Adrenal gland (tissue), 9 donors: ENCODE measurements at regions not wholly inside any gene's neighbourhood (a gene's known extent, or its start where the extent isn't known, plus 50 kb on each side); places are given as distances from the start of the nearest gene placed in this dataset.

ENCODE experiments used
- DNase-seq, 7 donors: peaks; one replicate each; pipeline ENCODE4 v3.0.0-alpha.2; 2019 to 2020
- H3K27ac ChIP-seq, 5 donors: fragments of 200-600 bp; sonication (generic) in 4 of 5; 1 replicate in 3 of 5; 2 replicates in 2 of 5; pipeline versions ENCODE4 v1.5.1 to v1.8.0; 2016 to 2020; ENCODE audit warnings: mild to moderate bottlenecking in 1 of 5
- H3K27me3 ChIP-seq: fragments of 200-600 bp; 2 replicates; pipeline ENCODE4 v1.8.0; 2021
- H3K36me3 ChIP-seq, 2 donors: fragments of 200-600 bp; replicated peaks in 1 of 2; 1 replicate in 1 of 2; 2 replicates in 1 of 2; pipeline versions ENCODE4 v1.5.1 to v1.8.0; 2018 to 2022
- H3K4me1 ChIP-seq, 2 donors: fragments of 200-600 bp; replicated peaks in 1 of 2; 1 replicate in 1 of 2; 2 replicates in 1 of 2; pipeline versions ENCODE4 v1.5.1 to v1.8.0; 2018 to 2021
- H3K4me3 ChIP-seq, 4 donors: fragments of 200-600 bp; sonication (generic) in 3 of 4; one replicate each; pipeline ENCODE4 v1.5.1; 2016 to 2018
- H3K9me3 ChIP-seq, 3 donors: fragments of 200-600 bp; sonication (generic) in 1 of 3; replicated peaks in 1 of 3; 1 replicate in 2 of 3; 2 replicates in 1 of 3; pipeline versions ENCODE4 v1.5.1 to v1.8.0; 2016 to 2021
- POLR2A ChIP-seq, 2 donors: fragments of 450-650 bp; IDR thresholded peaks; one replicate each; pipeline ENCODE4 v1.6.1; 2017; ENCODE audit warnings: antibody characterized with exemption in 2 of 2, mild to moderate bottlenecking in 2 of 2, moderate library complexity in 1 of 2
- WGBS, 4 donors: extraction: QIAGEN DNeasy Blood & Tissue Kit in 2 of 4; methylation state at CpG; one replicate each; pipeline versions ENCODE4 v1.1.5 to v1.1.7; 2013 to 2017; 5-methylcytosine and 5-hydroxymethylcytosine counted together
- intact Hi-C, 2 donors: fragments of 100-400 bp; cut with DNase I; formaldehyde crosslinking; loops; one replicate each; pipeline versions ENCODE4 v1.14.1 to v1.15.0; 2022 to 2023
- small RNA-seq, 2 donors: library from RNA; depleted of rRNA; stranded (forward); fragments of <200 nt; gene quantifications; one replicate each; pipeline ENCODE3, GENCODE V24; 2016
- TF ChIP-seq, protein P1 (sequence below), 6 experiments: fragments of 450-650 bp in 4 of 6; fragments of 200-600 bp in 2 of 6; sonication (generic) in 1 of 6; IDR thresholded peaks; 1 replicate in 5 of 6; 2 replicates in 1 of 6; pipeline versions ENCODE4 v1.5.1 to v1.8.0; 2016 to 2021; ENCODE audit warnings: antibody characterized with exemption in 6 of 6, mild to moderate bottlenecking in 2 of 6, moderate library complexity in 1 of 6
- donor health status: healthy with polysubstance abuse.
- donor health status: Bipolar disorder and iron deficiency.
- donor health status: DM: yes; HTN: yes; CAD: no.
- donor health status: DM: no; HTN: no; CAD: no.
- donor health status: DM: no; HTN: no; CAD: no.

DNA sequence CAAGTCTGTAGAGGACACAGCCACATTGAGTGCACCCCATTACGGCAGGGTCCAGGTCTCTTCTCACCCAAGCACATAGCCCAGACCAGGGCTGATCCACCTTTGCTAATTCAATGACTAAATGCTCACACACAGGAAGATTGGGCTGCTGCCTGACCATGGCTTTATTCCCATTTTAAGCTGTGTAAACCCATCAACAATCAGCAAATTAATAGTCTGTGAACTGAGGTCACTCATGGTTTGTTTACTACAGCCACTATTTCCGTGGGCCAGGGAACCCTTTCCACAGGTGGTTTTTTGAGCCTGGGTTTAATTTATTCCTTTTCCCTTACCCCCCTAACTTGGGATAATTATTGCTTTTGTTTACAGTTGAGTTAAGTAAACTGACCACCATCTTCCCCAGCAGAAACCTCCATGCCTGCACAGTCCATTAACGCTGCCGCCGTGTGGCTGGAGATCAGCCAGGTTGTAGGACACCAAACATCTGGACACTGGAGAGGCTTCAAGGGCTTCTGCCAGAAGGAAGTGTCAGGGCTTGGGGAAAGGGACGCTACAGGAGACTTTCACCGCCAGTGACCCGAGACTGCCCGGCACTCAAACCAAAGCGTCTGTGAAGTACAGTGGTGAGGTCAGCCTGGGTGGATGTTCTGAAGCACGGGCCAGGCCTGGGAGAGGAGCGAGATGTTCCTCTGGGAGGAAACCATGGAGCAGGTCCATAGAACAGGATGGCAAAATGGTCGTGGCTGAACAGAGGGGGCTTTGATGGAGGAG is 282.9 kb downstream of the DYSF start:
- Histone ChIP-seq H3K27me3 (peaks cover 7% of the 10 kb centered on the region), H3K36me3 (no peaks in the 10 kb centered on the region), H3K9me3 (no peaks in the 10 kb centered on the region), H3K4me1 (no peaks in the 10 kb centered on the region), H3K27ac (no peak overlapping the region), H3K4me3 (no peak overlapping the region)
- no peak for DNase-seq
- TF ChIP-seq, protein P1, sequence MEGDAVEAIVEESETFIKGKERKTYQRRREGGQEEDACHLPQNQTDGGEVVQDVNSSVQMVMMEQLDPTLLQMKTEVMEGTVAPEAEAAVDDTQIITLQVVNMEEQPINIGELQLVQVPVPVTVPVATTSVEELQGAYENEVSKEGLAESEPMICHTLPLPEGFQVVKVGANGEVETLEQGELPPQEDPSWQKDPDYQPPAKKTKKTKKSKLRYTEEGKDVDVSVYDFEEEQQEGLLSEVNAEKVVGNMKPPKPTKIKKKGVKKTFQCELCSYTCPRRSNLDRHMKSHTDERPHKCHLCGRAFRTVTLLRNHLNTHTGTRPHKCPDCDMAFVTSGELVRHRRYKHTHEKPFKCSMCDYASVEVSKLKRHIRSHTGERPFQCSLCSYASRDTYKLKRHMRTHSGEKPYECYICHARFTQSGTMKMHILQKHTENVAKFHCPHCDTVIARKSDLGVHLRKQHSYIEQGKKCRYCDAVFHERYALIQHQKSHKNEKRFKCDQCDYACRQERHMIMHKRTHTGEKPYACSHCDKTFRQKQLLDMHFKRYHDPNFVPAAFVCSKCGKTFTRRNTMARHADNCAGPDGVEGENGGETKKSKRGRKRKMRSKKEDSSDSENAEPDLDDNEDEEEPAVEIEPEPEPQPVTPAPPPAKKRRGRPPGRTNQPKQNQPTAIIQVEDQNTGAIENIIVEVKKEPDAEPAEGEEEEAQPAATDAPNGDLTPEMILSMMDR (IDR thresholded peaks at IDR 0.05) = no peak
- no peak for TF ChIP-seq POLR2A (IDR thresholded peaks at IDR 0.05)
- intact Hi-C loops = no loop called here
- WGBS, 4 donors = 67 to 74% (median 69%) methylated on average over 13 of the region's 13 CpGs

Small RNA genes lying in the stretch of these regions (small RNA-seq; reads per million reads assigned to genes)
- gene RPS20P10 = 0 to 0.08 reads per million in 2 donors
